GM12878 (cell line): ENCODE measurements at regions not wholly inside any gene's neighbourhood (a gene's known extent, or its start where the extent isn't known, plus 50 kb on each side); places are given as distances from the start of the nearest gene placed in this dataset.

Experiments used
- EZH2 ChIP-seq: IDR thresholded peaks from 2 replicates; pipeline ENCODE4 v1.6.1; 2012; ENCODE audit warnings: low read depth, mild to moderate bottlenecking, control low read depth, inconsistent platforms, low read length, borderline replicate concordance; ENCODE audit not compliant: control insufficient read depth
- MYC ChIP-seq: IDR thresholded peaks from 2 replicates; pipeline ENCODE4 v1.6.1; 2011; ENCODE audit warnings: mild to moderate bottlenecking, low read length, moderate library complexity, inconsistent platforms; ENCODE audit not compliant: insufficient read depth, insufficient replicate concordance, insufficient read length, severe bottlenecking
- POLR2A ChIP-seq: IDR thresholded peaks from 2 replicates; pipeline ENCODE4 v1.6.1; 2011; ENCODE audit warnings: low read depth, mild to moderate bottlenecking, low read length
- POLR2AphosphoS5 ChIP-seq: IDR thresholded peaks from 2 replicates; pipeline ENCODE4 v1.6.1; 2011; ENCODE audit warnings: mild to moderate bottlenecking, low read length, inconsistent platforms
- RFX5 ChIP-seq: IDR thresholded peaks from 2 replicates; pipeline ENCODE4 v1.6.1; 2011; ENCODE audit warnings: low read depth, low read length, improper control_type of control experiment
- SIX5 ChIP-seq: IDR thresholded peaks from 2 replicates; pipeline ENCODE4 v1.6.1; 2011; ENCODE audit warnings: mild to moderate bottlenecking, low read depth, low read length, moderate library complexity; ENCODE audit not compliant: severe bottlenecking
- SREBF2 ChIP-seq: IDR thresholded peaks from 2 replicates; pipeline ENCODE4 v1.6.1; 2012; ENCODE audit warnings: mild to moderate bottlenecking, low read length
- TF ChIP-seq, protein P1 (sequence below), 3 experiments: IDR thresholded peaks in 2 of 3; conservative IDR thresholded peaks in 1 of 3; 2 replicates each; pipeline ENCODE4 v1.5.1; 2011; ENCODE audit warnings: low read depth in 3 of 3, low read length in 3 of 3, mild to moderate bottlenecking in 3 of 3, control low read depth in 2 of 3, moderate library complexity in 2 of 3, inconsistent platforms in 1 of 3, mixed read lengths in 1 of 3; ENCODE audit not compliant: control insufficient read depth in 2 of 3, insufficient read depth in 1 of 3; ENCODE audit errors: extremely low read depth in 1 of 3

DNA sequence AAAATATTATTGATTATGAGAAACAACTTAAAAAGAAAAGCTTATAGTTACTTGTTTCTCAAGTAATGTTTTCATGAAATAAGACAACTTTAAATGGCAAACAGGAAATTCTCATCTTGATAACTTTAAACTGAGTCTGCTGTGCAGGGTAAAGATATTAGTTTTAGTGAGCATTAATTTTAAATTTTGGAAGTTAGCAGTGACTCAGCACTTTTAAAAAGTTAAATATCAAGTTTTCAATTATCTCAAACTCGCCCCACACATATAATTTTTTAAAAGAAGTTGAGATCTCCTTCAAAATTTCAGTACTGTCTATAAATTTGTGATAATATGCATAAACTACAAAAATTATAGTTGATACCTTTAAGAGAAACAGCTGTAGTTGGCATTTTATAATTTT, 337.3 kb upstream of the NT5E start:
- TF ChIP-seq, protein P1, sequence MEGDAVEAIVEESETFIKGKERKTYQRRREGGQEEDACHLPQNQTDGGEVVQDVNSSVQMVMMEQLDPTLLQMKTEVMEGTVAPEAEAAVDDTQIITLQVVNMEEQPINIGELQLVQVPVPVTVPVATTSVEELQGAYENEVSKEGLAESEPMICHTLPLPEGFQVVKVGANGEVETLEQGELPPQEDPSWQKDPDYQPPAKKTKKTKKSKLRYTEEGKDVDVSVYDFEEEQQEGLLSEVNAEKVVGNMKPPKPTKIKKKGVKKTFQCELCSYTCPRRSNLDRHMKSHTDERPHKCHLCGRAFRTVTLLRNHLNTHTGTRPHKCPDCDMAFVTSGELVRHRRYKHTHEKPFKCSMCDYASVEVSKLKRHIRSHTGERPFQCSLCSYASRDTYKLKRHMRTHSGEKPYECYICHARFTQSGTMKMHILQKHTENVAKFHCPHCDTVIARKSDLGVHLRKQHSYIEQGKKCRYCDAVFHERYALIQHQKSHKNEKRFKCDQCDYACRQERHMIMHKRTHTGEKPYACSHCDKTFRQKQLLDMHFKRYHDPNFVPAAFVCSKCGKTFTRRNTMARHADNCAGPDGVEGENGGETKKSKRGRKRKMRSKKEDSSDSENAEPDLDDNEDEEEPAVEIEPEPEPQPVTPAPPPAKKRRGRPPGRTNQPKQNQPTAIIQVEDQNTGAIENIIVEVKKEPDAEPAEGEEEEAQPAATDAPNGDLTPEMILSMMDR (IDR thresholded peaks at IDR 0.05 in 2 of 3, conservative IDR thresholded peaks at IDR 0.05 in 1 of 3; ENCODE audit: control insufficient read depth in 2 of 3, extremely low read depth in 1 of 3, insufficient read depth in 1 of 3, low read depth in 3 of 3, low read length in 3 of 3) = no peak
- TF ChIP-seq SIX5 (no peak), POLR2A (no peak), POLR2AphosphoS5 (no peak), RFX5 (no peak), SREBF2 (no peak), EZH2 (no peak), MYC (no peak)
